Esophagus muscularis mucosa (tissue), 4 donors: ENCODE measurements at regions not wholly inside any gene's neighbourhood (a gene's known extent, or its start where the extent isn't known, plus 50 kb on each side); places are given as distances from the start of the nearest gene placed in this dataset.

Experiments used
- EP300 ChIP-seq: sonication (generic); formaldehyde crosslinking; IDR thresholded peaks from one replicate; pipeline ENCODE4 v1.6.1; 2017; ENCODE audit warnings: antibody characterized with exemption
- POLR2AphosphoS5 ChIP-seq, 2 donors: sonication (generic); formaldehyde crosslinking; IDR thresholded peaks; one replicate each; pipeline ENCODE4 v1.6.1; 2017; ENCODE audit warnings: antibody characterized with exemption in 2 of 2
- TF ChIP-seq, protein P1 (sequence below), 3 experiments: fragments of 200-600 bp in 2 of 3; fragments of 450-650 bp in 1 of 3; sonication (generic) in 2 of 3; IDR thresholded peaks; one replicate each; pipeline ENCODE4 v1.5.1; 2017 to 2019; ENCODE audit warnings: antibody characterized with exemption in 3 of 3, mild to moderate bottlenecking in 2 of 3, moderate library complexity in 1 of 3

DNA sequence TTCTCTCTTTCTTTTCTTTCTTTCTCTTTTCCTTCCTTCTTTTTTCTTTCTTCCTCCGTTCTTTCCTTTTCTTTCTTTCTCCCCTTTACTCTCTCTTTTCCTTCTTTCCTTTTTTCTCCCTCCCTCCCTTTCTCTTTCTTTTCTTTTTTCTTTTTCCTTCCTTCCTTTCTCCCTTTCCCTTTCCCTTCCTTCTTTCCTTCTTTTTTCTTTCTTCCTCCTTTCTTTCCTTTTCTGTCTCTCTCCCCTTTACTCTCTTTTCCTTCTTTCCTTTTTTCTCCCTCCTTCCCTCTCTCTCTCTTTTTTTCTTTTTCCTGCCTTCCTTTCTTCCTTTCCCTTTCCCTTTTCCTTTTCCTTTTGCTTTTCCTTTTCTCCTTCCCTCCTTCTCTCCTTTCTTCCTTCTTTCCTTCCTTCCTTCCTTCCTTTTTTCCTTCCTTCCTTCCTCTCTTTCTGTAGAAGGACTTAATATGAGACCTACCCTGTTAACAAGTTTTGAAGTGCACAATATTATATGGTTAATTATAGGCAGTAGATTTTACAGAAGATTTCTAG is 142.7 kb upstream of the CD180 start:
- TF ChIP-seq, protein P1, sequence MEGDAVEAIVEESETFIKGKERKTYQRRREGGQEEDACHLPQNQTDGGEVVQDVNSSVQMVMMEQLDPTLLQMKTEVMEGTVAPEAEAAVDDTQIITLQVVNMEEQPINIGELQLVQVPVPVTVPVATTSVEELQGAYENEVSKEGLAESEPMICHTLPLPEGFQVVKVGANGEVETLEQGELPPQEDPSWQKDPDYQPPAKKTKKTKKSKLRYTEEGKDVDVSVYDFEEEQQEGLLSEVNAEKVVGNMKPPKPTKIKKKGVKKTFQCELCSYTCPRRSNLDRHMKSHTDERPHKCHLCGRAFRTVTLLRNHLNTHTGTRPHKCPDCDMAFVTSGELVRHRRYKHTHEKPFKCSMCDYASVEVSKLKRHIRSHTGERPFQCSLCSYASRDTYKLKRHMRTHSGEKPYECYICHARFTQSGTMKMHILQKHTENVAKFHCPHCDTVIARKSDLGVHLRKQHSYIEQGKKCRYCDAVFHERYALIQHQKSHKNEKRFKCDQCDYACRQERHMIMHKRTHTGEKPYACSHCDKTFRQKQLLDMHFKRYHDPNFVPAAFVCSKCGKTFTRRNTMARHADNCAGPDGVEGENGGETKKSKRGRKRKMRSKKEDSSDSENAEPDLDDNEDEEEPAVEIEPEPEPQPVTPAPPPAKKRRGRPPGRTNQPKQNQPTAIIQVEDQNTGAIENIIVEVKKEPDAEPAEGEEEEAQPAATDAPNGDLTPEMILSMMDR (IDR thresholded peaks at IDR 0.05): no peak
- TF ChIP-seq EP300 (no peak), POLR2AphosphoS5 (IDR thresholded peaks at IDR 0.05) (no peak)
